ENCODE measurements at regions not wholly inside any gene's neighbourhood (a gene's known extent, or its start where the extent isn't known, plus 50 kb on each side); places are given as distances from the start of the nearest gene placed in this dataset.
"Not testable (repeated sequence)": the region's sequence is repeated elsewhere in the genome, so short reads cannot be mapped to it uniquely, and the experiment has no call there.

GRCh38 chr12:97876780-97877179, 414.2 kb downstream of the RMST start:
- H3K9me3 ChIP-seq = no peaks in the 10 kb centered on the region
- no peak for DNase-seq
- H3K36me3 ChIP-seq = no peaks in the 10 kb centered on the region
- intact Hi-C loops (cut with DNase I) = no loop called here
- no peak overlapping the region for H3K4me3 ChIP-seq (replicated peaks in 1 of 3)
- 59 to 61% methylated on average over 4 of the region's 4 CpGs for WGBS, 2 donors
- H3K4me1 ChIP-seq = no peaks in the 10 kb centered on the region
- H3K27ac ChIP-seq = no peak overlapping the region
- TF ChIP-seq POLR2A (IDR thresholded peaks at IDR 0.05) = no peak
- TF ChIP-seq, protein P1, sequence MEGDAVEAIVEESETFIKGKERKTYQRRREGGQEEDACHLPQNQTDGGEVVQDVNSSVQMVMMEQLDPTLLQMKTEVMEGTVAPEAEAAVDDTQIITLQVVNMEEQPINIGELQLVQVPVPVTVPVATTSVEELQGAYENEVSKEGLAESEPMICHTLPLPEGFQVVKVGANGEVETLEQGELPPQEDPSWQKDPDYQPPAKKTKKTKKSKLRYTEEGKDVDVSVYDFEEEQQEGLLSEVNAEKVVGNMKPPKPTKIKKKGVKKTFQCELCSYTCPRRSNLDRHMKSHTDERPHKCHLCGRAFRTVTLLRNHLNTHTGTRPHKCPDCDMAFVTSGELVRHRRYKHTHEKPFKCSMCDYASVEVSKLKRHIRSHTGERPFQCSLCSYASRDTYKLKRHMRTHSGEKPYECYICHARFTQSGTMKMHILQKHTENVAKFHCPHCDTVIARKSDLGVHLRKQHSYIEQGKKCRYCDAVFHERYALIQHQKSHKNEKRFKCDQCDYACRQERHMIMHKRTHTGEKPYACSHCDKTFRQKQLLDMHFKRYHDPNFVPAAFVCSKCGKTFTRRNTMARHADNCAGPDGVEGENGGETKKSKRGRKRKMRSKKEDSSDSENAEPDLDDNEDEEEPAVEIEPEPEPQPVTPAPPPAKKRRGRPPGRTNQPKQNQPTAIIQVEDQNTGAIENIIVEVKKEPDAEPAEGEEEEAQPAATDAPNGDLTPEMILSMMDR (IDR thresholded peaks at IDR 0.05) = no peak
- no peaks in the 10 kb centered on the region for H3K27me3 ChIP-seq

DNA sequence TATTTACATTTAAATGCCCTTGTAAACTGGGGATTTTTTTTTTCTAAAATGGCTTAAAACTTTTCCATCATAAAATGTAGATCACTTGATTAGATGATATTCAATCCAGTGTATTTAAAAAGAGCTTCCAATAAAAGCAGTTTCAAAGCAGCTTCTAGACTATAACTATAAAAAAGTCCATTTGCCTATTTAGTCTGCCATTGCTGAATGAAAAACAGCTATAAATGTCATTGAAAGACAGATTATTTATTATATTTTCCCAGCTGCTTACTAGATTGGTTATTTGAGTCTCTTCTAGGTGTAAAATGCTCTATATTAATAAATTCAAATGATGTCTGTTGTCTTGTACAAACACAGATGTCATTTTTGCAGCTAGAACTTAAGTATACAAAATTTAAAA, 414.8 kb downstream of the RMST start:
- Histone ChIP-seq H3K27me3 (no peaks in the 10 kb centered on the region), H3K27ac (no peak overlapping the region), H3K36me3 (no peaks in the 10 kb centered on the region), H3K4me3 (replicated peaks in 1 of 3) (no peak overlapping the region), H3K4me1 (peaks cover 0 to 2% of the 10 kb centered on the region in 2 donors), H3K9me3 (no peaks in the 10 kb centered on the region)
- DNase-seq = no peak
- intact Hi-C loops (cut with DNase I) = no loop called here
- TF ChIP-seq POLR2A (IDR thresholded peaks at IDR 0.05) = no peak
- TF ChIP-seq, protein P1 (IDR thresholded peaks at IDR 0.05) = no peak

- Histone ChIP-seq H3K27me3 (no peaks in the 10 kb centered on the region), H3K27ac (no peak overlapping the region), H3K4me1 (peaks cover 5 to 6% of the 10 kb centered on the region in 2 donors), H3K4me3 (replicated peaks in 1 of 3) (no peak overlapping the region), H3K9me3 (no peaks in the 10 kb centered on the region), H3K36me3 (no peaks in the 10 kb centered on the region)
- DNase-seq = no peak
- intact Hi-C loops (cut with DNase I) = no loop called here
- 77 to 79% methylated on average over 4 of the region's 4 CpGs for WGBS, 2 donors
- TF ChIP-seq, protein P1 (IDR thresholded peaks at IDR 0.05) = no peak
- no peak for TF ChIP-seq POLR2A (IDR thresholded peaks at IDR 0.05)
Measured at GRCh38 chr12:97886511-97887176, 424.0 kb downstream of the RMST start.

- 13 to 62% methylated on average over 4 of the region's 6 CpGs for WGBS, 2 donors
- H3K4me3 ChIP-seq (replicated peaks in 1 of 3); H3K4me1 ChIP-seq; H3K9me3 ChIP-seq; intact Hi-C loops (cut with DNase I); H3K27ac ChIP-seq; DNase-seq; H3K36me3 ChIP-seq; H3K27me3 ChIP-seq: not testable (repeated sequence)
Measured at GRCh38 chr12:97897881-97898280, 435.3 kb downstream of the RMST start.

- H3K9me3 ChIP-seq = no peaks in the 10 kb centered on the region
- DNase-seq = no peak
- no peaks in the 10 kb centered on the region for H3K27me3 ChIP-seq
- H3K36me3 ChIP-seq = no peaks in the 10 kb centered on the region
- H3K4me3 ChIP-seq (replicated peaks in 1 of 3) = no peak overlapping the region
- intact Hi-C loops (cut with DNase I) = no loop called here
- no peak overlapping the region for H3K27ac ChIP-seq
- H3K4me1 ChIP-seq = no peaks in the 10 kb centered on the region
- TF ChIP-seq POLR2A (IDR thresholded peaks at IDR 0.05) = no peak
- TF ChIP-seq, protein P1 (IDR thresholded peaks at IDR 0.05) = no peak
Measured at GRCh38 chr12:97899529-97899928, 436.9 kb downstream of the RMST start.

DNA sequence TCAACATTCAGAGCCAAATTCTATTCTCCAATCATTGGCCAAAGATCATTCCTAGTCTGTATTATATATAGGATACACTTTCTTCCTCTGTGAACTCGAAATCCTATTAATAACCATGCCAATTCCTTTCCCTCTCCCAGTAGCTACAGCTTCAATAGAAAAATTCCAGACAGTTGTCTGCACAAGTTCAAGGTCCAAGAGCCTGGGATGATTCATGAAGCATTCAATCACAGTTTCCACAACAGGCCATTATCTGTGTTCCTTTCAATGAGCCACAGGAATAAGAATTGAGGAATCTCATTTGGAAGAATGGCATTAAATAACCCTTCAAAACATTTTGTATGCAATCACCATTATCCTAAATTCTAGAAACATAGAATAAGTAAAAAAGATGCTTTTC, 437.4 kb downstream of the RMST start:
- Histone ChIP-seq H3K9me3 (no peaks in the 10 kb centered on the region), H3K27ac (no peak overlapping the region), H3K4me1 (no peaks in the 10 kb centered on the region), H3K27me3 (no peaks in the 10 kb centered on the region), H3K36me3 (no peaks in the 10 kb centered on the region), H3K4me3 (replicated peaks in 1 of 3) (no peak overlapping the region)
- DNase-seq = no peak
- WGBS, 2 donors = 75 to 91% methylated on average over 1 of the region's 1 CpG
- intact Hi-C loops (cut with DNase I) = no loop called here
- TF ChIP-seq POLR2A (IDR thresholded peaks at IDR 0.05) = no peak
- TF ChIP-seq, protein P1 (IDR thresholded peaks at IDR 0.05) = no peak

All from thyroid gland (tissue), 4 donors.